ENCODE measurements at regions not wholly inside any gene's neighbourhood (a gene's known extent, or its start where the extent isn't known, plus 50 kb on each side); places are given as distances from the start of the nearest gene placed in this dataset.

DNA sequence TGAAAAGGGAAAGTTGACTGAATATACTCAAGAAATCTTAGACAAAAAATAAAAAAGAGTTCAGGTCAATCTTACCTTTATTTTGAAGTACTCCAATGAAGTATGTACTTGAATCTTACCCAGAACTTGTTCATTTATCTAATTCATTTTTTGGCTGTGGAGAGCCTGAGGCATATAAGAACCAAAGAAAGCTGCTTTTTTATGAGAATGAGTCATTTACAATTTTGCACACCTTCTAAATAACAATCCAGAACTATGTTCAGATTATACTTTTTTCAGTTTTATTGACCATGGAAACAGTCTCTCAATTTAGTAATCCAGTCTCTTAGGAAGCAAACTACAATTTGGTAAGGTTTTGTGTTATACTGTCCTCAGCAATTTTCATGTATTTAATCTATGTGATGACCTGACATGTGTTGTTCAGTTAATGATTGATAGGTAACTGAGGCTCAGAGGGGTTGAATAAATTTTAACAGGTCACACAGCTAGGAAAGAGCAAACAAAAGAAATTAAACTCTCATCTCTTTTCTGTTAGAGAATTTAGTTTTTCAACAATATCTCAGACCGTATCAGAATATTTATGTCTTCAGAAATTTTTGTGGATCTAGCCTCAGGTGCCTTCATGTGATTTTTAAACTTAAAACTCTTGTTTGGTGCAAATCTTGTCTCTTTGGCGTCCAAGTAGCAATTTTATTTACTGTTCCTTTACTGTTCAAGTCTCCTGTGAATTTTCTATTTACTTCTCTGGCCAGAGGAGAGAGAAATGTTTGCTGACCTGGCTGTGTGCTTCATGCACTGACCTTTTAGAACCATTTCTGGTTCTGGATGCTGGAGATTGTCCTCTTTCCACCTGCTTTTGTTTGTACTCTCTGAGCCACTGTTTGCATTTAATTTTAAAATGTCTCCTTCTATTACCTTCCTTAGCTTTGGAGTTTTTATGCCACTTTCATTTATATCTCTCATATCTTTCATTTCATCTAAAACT is 1453.4 kb downstream of the STIM2 start:
- no peaks in the 10 kb centered on the region for H3K9me3 ChIP-seq (ENCODE audit: control insufficient read depth, insufficient read depth, low read length)
- H3K4me1 ChIP-seq (ENCODE audit: control insufficient read depth, insufficient read depth, low read length) = no peaks in the 10 kb centered on the region
- H3K36me3 ChIP-seq (ENCODE audit: control insufficient read depth, insufficient read depth, low read length) = no peaks in the 10 kb centered on the region
- H3K27ac ChIP-seq (ENCODE audit: low read depth, low read length) = no peak overlapping the region
- no peak overlapping the region for H3K4me3 ChIP-seq (ENCODE audit: low read depth, low read length)
- H3K27me3 ChIP-seq (ENCODE audit: control insufficient read depth, insufficient read depth, low read length) = no peaks in the 10 kb centered on the region
- no peak overlapping the region for H3K9ac ChIP-seq (ENCODE audit: low read depth, low read length)

DNA sequence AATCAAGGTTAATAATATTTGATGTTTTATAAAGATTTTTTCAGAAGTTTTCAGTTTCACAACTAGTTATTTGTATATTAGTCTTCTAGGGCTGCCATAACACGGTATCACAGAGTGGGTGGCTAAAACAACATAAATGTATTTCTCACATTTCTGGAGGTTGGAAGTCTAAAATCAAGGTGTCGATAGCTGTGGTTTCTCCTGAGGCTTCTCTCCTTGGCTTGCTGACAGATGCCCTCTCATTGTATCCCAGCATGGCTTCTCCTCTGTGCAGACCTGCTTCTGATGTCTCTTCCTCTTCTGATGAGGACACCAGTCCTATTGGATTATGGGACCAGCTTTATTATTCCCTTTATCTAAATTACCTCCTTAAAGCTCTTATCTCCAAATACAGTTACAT is 1456.6 kb downstream of the STIM2 start:
- Histone ChIP-seq H3K27ac (ENCODE audit: low read depth, low read length) (no peak overlapping the region), H3K4me3 (ENCODE audit: low read depth, low read length) (no peak overlapping the region), H3K27me3 (ENCODE audit: control insufficient read depth, insufficient read depth, low read length) (no peaks in the 10 kb centered on the region), H3K36me3 (ENCODE audit: control insufficient read depth, insufficient read depth, low read length) (no peaks in the 10 kb centered on the region), H3K9ac (ENCODE audit: low read depth, low read length) (no peak overlapping the region), H3K9me3 (ENCODE audit: control insufficient read depth, insufficient read depth, low read length) (no peaks in the 10 kb centered on the region), H3K4me1 (ENCODE audit: control insufficient read depth, insufficient read depth, low read length) (peaks cover 8% of the 10 kb centered on the region; the same call in 1 of the 2 replicates)

GRCh38 chr4:28334249-28334648 is 1473.6 kb downstream of the STIM2 start:
- H3K9ac ChIP-seq (ENCODE audit: low read depth, low read length) = no peak overlapping the region
- no peak overlapping the region for H3K4me3 ChIP-seq (ENCODE audit: low read depth, low read length)
- H3K4me1 ChIP-seq (ENCODE audit: control insufficient read depth, insufficient read depth, low read length) = no peaks in the 10 kb centered on the region; the same call in 1 of the 2 replicates
- H3K9me3 ChIP-seq (ENCODE audit: control insufficient read depth, insufficient read depth, low read length) = no peaks in the 10 kb centered on the region
- no peaks in the 10 kb centered on the region for H3K36me3 ChIP-seq (ENCODE audit: control insufficient read depth, insufficient read depth, low read length)
- H3K27ac ChIP-seq (ENCODE audit: low read depth, low read length) = no peak overlapping the region
- H3K27me3 ChIP-seq (ENCODE audit: control insufficient read depth, insufficient read depth, low read length) = no peaks in the 10 kb centered on the region

DNA sequence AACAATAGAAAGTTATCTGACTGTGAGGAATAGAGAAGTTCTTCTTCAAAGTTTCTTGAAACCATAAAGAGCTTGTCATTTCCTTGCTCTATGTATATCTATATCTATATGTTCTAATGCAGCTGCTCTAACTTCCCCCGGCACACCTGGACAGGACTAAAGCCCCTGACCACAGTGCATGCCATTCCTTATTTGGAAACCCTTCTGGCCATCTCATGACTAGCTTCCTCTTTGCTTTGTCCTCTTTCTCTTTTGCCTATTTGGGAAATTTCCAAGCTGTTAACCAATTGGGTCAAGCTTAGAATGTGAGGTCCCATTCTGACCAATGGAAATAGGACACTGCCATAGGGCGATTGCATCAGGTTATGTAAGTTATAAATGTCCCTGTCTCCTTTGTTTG is 1481.1 kb downstream of the STIM2 start:
- no peak overlapping the region for H3K4me3 ChIP-seq (ENCODE audit: low read depth, low read length)
- H3K4me1 ChIP-seq (ENCODE audit: control insufficient read depth, insufficient read depth, low read length) = no peaks in the 10 kb centered on the region; the same call in 1 of the 2 replicates
- no peaks in the 10 kb centered on the region for H3K27me3 ChIP-seq (ENCODE audit: control insufficient read depth, insufficient read depth, low read length)
- H3K36me3 ChIP-seq (ENCODE audit: control insufficient read depth, insufficient read depth, low read length) = no peaks in the 10 kb centered on the region
- H3K9ac ChIP-seq (ENCODE audit: low read depth, low read length) = no peak overlapping the region
- peaks cover 6% of the 10 kb centered on the region for H3K9me3 ChIP-seq (ENCODE audit: control insufficient read depth, insufficient read depth, low read length)
- no peak overlapping the region for H3K27ac ChIP-seq (ENCODE audit: low read depth, low read length)

- H3K36me3 ChIP-seq (ENCODE audit: control insufficient read depth, insufficient read depth, low read length) = no peaks in the 10 kb centered on the region
- no peaks in the 10 kb centered on the region for H3K27me3 ChIP-seq (ENCODE audit: control insufficient read depth, insufficient read depth, low read length)
- H3K4me3 ChIP-seq (ENCODE audit: low read depth, low read length) = no peak overlapping the region
- H3K4me1 ChIP-seq (ENCODE audit: control insufficient read depth, insufficient read depth, low read length) = peaks cover 3% of the 10 kb centered on the region; the same call in 1 of the 2 replicates
- no peak overlapping the region for H3K27ac ChIP-seq (ENCODE audit: low read depth, low read length)
- peaks cover 4% of the 10 kb centered on the region; the same call in 1 of the 2 replicates for H3K9me3 ChIP-seq (ENCODE audit: control insufficient read depth, insufficient read depth, low read length)
- H3K9ac ChIP-seq (ENCODE audit: low read depth, low read length) = no peak overlapping the region
Observed at GRCh38 chr4:28350485-28350884, 1489.8 kb downstream of the STIM2 start.

DNA sequence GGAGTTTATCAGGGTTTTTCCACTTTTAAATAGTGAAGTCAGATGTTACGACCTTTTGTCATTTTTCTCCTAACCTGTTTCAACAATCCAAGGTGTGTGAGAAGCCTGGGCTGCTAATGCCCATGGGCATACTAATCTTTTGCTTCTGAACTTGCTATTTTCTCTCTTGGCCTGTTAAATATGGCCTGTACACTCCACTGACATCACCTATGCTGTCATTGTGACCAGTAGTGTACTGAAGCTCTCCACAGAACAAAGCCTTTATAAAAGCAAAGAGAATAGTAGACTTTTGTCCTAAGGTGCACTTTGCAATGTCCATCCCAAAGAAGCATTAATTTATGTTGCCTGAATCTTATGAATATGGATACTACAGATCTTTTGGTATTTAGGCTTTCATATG is 1490.5 kb downstream of the STIM2 start:
- H3K27me3 ChIP-seq (ENCODE audit: control insufficient read depth, insufficient read depth, low read length) = no peaks in the 10 kb centered on the region
- H3K27ac ChIP-seq (ENCODE audit: low read depth, low read length) = no peak overlapping the region
- H3K4me3 ChIP-seq (ENCODE audit: low read depth, low read length) = no peak overlapping the region
- peaks cover 3% of the 10 kb centered on the region; the same call in 1 of the 2 replicates for H3K4me1 ChIP-seq (ENCODE audit: control insufficient read depth, insufficient read depth, low read length)
- H3K9ac ChIP-seq (ENCODE audit: low read depth, low read length) = no peak overlapping the region
- H3K36me3 ChIP-seq (ENCODE audit: control insufficient read depth, insufficient read depth, low read length) = no peaks in the 10 kb centered on the region
- H3K9me3 ChIP-seq (ENCODE audit: control insufficient read depth, insufficient read depth, low read length) = peaks cover 4% of the 10 kb centered on the region; the same call in 1 of the 2 replicates

GRCh38 chr4:28351826-28352225 is 1491.2 kb downstream of the STIM2 start:
- H3K27me3 ChIP-seq (ENCODE audit: control insufficient read depth, insufficient read depth, low read length) = no peaks in the 10 kb centered on the region
- no peak overlapping the region for H3K9ac ChIP-seq (ENCODE audit: low read depth, low read length)
- H3K9me3 ChIP-seq (ENCODE audit: control insufficient read depth, insufficient read depth, low read length) = peaks cover 4% of the 10 kb centered on the region; the same call in 1 of the 2 replicates
- H3K27ac ChIP-seq (ENCODE audit: low read depth, low read length) = no peak overlapping the region
- H3K36me3 ChIP-seq (ENCODE audit: control insufficient read depth, insufficient read depth, low read length) = no peaks in the 10 kb centered on the region
- H3K4me3 ChIP-seq (ENCODE audit: low read depth, low read length) = no peak overlapping the region
- peaks cover 3% of the 10 kb centered on the region; the same call in 1 of the 2 replicates for H3K4me1 ChIP-seq (ENCODE audit: control insufficient read depth, insufficient read depth, low read length)

- Histone ChIP-seq H3K27me3 (ENCODE audit: control insufficient read depth, insufficient read depth, low read length) (no peaks in the 10 kb centered on the region), H3K4me3 (ENCODE audit: low read depth, low read length) (no peak overlapping the region), H3K9ac (ENCODE audit: low read depth, low read length) (no peak overlapping the region), H3K27ac (ENCODE audit: low read depth, low read length) (no peak overlapping the region), H3K36me3 (ENCODE audit: control insufficient read depth, insufficient read depth, low read length) (no peaks in the 10 kb centered on the region), H3K9me3 (ENCODE audit: control insufficient read depth, insufficient read depth, low read length) (peaks cover 4% of the 10 kb centered on the region; the same call in 1 of the 2 replicates), H3K4me1 (ENCODE audit: control insufficient read depth, insufficient read depth, low read length) (peaks cover 3% of the 10 kb centered on the region; the same call in 1 of the 2 replicates)
Observed at GRCh38 chr4:28354880-28355656, 1494.4 kb downstream of the STIM2 start.

DNA sequence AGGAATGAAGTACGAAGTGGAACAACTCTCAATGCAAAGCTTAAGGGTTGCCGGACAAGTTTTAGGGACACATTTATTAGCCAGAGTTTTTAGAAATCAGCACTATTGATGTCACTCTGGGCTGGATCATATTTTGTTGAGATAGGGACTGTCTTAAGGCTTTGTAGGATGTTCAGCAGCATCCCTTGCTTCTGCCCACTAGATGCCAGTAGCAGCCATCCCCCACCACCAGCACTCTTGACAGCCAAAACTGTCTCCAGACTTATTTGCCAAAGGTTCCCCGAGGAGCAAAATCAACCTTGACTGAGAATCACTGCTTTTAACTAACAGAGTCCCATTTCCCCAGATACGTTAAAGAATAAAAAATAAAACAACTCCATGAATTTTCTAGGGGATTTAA is 1497.3 kb downstream of the STIM2 start:
- Histone ChIP-seq H3K36me3 (ENCODE audit: control insufficient read depth, insufficient read depth, low read length) (no peaks in the 10 kb centered on the region), H3K27me3 (ENCODE audit: control insufficient read depth, insufficient read depth, low read length) (no peaks in the 10 kb centered on the region), H3K27ac (ENCODE audit: low read depth, low read length) (no peak overlapping the region), H3K4me1 (ENCODE audit: control insufficient read depth, insufficient read depth, low read length) (peaks cover 3% of the 10 kb centered on the region; the same call in 1 of the 2 replicates), H3K9me3 (ENCODE audit: control insufficient read depth, insufficient read depth, low read length) (no peaks in the 10 kb centered on the region), H3K9ac (ENCODE audit: low read depth, low read length) (no peak overlapping the region), H3K4me3 (ENCODE audit: low read depth, low read length) (no peak overlapping the region)

DNA sequence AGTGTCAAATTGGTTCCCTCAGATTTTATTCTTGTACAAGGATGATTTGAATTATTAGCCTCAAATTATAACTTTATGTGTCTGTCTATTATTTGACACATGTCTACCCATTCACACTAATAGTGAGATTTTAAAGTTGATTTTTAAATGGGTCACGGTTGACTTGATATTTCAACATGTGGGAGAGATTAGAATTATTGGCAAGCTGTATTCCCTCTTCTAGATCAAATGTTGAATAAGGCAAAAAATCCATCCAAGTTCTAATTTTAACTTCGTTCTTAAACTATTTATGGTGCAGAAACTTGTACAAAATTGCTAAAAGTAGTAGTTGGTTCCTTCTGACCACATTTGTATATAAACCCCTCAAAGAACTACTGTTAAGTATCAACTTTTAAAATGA is 1498.0 kb downstream of the STIM2 start:
- no peaks in the 10 kb centered on the region for H3K9me3 ChIP-seq (ENCODE audit: control insufficient read depth, insufficient read depth, low read length)
- H3K36me3 ChIP-seq (ENCODE audit: control insufficient read depth, insufficient read depth, low read length) = no peaks in the 10 kb centered on the region
- no peak overlapping the region for H3K9ac ChIP-seq (ENCODE audit: low read depth, low read length)
- peaks cover 3% of the 10 kb centered on the region; the same call in 1 of the 2 replicates for H3K4me1 ChIP-seq (ENCODE audit: control insufficient read depth, insufficient read depth, low read length)
- no peaks in the 10 kb centered on the region for H3K27me3 ChIP-seq (ENCODE audit: control insufficient read depth, insufficient read depth, low read length)
- no peak overlapping the region for H3K4me3 ChIP-seq (ENCODE audit: low read depth, low read length)
- no peak overlapping the region for H3K27ac ChIP-seq (ENCODE audit: low read depth, low read length)

All from HUES48 (cell line).